ENCODE measurements at regions not wholly inside any gene's neighbourhood (a gene's known extent, or its start where the extent isn't known, plus 50 kb on each side); places are given as distances from the start of the nearest gene placed in this dataset.

- TF ChIP-seq POLR2A (IDR thresholded peaks at IDR 0.05; ENCODE audit: low read depth, low read length) (no peak), TAF1 (IDR thresholded peaks at IDR 0.05; ENCODE audit: borderline replicate concordance, low read depth, low read length) (no peak), POLR2AphosphoS5 (IDR thresholded peaks at IDR 0.05; ENCODE audit: low read depth, low read length) (no peak)
Measured at GRCh38 chr10:83983578-83984255, 155.6 kb upstream of the GHITM start.
